ENCODE measurements at regions not wholly inside any gene's neighbourhood (a gene's known extent, or its start where the extent isn't known, plus 50 kb on each side); places are given as distances from the start of the nearest gene placed in this dataset.

DNA sequence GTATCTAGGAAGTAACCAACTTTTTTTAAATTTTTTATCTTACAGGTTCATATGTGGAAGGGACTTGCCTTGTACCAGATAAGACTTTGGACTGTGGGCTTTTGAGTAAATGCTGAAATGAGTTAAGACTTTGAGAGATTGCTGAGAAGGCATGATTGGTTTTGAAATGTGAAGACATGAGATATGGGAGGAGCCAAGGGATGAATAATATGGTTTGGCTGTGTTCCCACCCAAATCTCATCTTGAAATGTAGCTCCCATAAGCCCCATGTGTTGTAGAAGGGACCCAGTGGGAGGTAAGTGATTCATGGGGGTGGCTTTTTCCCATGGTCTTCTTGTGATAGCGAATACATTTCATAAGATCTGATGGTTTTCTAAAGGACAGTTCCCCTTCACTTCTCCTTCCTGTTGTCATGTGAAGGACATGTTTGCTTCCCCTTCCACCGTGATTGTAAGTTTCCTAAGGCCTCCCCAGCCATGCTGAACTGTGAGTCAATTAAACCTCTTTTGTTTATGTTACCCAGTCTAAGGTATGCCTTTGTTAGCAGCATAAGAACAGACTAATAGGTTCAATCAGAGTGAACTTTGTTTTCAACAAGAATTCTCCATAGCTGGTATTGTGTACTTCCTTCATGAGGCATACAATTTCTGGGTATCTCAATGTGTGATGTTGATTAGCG lies 535.6 kb upstream of the MEF2C start:
- TF ChIP-seq EP300 (IDR thresholded peaks at IDR 0.05): no peak
- TF ChIP-seq POLR2A (IDR thresholded peaks at IDR 0.05): no peak
- TF ChIP-seq POLR2AphosphoS5 (IDR thresholded peaks at IDR 0.05): no peak
- TF ChIP-seq, protein P1, sequence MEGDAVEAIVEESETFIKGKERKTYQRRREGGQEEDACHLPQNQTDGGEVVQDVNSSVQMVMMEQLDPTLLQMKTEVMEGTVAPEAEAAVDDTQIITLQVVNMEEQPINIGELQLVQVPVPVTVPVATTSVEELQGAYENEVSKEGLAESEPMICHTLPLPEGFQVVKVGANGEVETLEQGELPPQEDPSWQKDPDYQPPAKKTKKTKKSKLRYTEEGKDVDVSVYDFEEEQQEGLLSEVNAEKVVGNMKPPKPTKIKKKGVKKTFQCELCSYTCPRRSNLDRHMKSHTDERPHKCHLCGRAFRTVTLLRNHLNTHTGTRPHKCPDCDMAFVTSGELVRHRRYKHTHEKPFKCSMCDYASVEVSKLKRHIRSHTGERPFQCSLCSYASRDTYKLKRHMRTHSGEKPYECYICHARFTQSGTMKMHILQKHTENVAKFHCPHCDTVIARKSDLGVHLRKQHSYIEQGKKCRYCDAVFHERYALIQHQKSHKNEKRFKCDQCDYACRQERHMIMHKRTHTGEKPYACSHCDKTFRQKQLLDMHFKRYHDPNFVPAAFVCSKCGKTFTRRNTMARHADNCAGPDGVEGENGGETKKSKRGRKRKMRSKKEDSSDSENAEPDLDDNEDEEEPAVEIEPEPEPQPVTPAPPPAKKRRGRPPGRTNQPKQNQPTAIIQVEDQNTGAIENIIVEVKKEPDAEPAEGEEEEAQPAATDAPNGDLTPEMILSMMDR (IDR thresholded peaks at IDR 0.05): no peak
